GM18519 (cell line): ENCODE measurements at regions not wholly inside any gene's neighbourhood (a gene's known extent, or its start where the extent isn't known, plus 50 kb on each side); places are given as distances from the start of the nearest gene placed in this dataset.

Experiments
- ATAC-seq: cut with Tn5 transposase; IDR thresholded peaks from one replicate; pipeline ENCODE4 v1.9.1; 2021; ENCODE audit warnings: mild to moderate bottlenecking, moderate library complexity; ENCODE audit not compliant: unreplicated experiment, low FRiP score

GRCh38 chr10:78765726-78766335, 302.9 kb upstream of the ZMIZ1 start:
- no peak for ATAC-seq

- no peak for ATAC-seq
These were observed 302.2 kb upstream of the ZMIZ1 start for GRCh38 chr10:78766603-78767002.

DNA sequence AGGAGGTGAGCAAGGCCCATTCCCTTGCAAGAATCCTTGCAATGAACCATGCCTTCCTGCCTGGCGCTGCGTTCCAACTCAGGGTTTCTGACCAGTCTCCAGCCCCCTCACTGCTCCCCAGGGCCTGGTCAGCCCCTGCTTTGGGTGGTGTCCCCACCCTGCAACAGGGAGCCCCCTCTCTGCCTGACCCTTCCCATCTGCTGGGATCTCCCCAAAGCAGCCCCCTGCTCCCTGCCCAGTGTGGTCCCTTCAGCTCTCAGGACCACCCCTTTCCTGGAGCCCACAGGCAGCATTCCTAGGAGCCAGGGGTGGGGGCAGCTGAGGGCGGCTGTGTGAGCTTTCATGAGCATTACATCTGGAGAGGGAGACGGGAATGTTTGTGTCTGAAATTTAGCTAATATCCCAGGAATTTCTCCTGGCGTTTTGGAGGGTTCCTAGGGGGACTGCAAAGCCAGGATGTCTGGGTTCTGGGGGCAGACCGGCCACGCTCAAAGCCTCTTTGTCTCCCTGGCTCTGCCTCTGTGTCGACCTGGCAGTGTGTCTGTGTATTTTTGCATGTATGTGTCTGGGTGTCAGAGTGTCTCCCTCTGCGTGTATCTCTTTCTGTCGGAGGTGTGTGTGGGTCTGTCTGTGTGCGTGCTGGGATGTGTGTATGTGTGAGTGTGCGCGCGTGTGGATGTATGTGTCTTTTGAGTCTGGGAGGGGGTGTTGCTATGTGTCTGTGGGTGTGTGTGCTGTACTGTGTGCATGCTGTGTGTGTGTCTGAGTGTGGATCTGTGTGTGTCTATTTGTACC, 300.5 kb upstream of the ZMIZ1 start:
- no peak for ATAC-seq

DNA sequence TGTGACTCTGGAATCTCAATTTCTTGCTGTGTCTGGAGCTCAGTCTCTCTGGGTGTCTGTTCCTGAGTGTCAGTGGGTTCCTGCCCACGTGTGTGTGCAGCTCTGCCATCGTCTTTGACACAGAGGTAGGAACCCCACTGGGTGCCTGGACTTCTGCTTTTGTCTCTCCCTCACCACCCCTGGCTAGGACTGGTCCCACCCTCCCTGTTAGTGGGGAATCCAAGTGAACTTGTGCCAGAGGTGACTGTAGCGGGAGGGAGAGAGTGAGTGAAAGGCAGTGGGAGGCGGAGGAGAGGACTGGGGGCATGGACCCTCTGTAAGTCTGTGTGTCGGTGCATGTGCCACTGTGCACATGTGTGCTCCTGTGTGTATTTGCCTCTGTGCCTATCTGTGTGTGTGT, 299.9 kb upstream of the ZMIZ1 start:
- no peak for ATAC-seq

DNA sequence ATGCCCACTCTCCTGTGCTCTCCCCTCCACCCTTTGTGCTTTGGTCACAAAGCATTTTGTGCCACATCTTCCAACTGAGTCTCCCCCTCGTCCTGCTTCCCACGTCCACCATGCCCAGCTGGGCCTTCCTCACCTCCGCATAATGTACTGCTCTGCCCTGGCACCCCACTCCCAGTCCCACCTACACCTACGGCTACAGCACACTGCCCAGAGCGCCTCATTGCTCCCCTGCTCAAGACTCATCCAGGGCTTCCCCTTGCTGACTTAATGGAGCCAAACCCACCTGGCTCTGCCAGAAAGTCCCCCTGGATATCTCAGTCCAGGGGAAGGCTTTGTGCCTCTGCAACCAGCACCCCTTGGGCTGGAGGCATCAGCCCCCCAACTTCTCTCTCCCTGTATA, 299.2 kb upstream of the ZMIZ1 start:
- ATAC-seq: no peak

DNA sequence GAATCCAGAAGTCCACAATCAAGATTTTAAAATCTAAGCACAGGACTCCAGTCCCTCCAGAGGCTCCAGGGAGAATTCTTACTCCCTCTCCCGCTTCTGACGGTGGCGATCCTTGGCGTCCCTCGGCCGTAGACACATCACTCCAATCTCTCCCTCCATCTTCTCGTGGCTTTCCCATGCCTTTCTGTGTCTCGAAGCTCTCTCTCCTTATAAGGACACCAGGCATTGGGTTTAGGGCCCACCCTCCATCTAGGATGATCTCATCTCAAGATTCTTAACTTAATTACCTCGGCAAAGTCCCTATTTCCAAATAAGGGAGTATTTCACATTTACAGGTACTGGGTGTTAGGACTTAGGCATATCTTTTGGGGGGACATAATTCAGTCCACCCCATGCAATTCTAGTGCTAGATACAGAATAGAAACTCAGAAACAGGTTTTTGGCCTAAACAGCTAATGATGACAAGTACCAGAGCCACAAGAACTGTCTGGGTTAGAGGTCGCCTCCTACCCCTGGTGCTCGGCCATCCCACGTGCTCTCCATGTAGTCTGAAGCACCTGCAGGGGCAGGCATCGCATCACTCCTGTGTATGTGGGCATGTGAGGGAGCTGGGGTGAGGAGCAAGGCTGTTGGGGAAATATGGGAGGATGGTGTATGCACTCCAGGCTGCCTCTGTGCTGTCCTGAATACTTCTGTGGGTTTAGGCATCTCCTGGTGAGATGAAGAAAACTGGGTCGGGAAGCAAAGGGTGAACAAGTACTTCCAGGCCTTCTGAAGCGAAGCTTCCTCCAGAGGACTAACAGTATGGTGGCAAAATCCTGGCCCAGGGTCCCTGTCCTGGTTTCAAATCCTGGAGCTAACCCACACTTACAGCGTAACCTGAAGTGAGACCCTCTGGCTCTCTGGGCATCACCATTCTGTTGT, 298.3 kb upstream of the ZMIZ1 start:
- ATAC-seq: no peak

GRCh38 chr10:78771260-78771659, 297.5 kb upstream of the ZMIZ1 start:
- no peak for ATAC-seq

GRCh38 chr10:78771808-78772455, 296.8 kb upstream of the ZMIZ1 start:
- ATAC-seq: no peak

DNA sequence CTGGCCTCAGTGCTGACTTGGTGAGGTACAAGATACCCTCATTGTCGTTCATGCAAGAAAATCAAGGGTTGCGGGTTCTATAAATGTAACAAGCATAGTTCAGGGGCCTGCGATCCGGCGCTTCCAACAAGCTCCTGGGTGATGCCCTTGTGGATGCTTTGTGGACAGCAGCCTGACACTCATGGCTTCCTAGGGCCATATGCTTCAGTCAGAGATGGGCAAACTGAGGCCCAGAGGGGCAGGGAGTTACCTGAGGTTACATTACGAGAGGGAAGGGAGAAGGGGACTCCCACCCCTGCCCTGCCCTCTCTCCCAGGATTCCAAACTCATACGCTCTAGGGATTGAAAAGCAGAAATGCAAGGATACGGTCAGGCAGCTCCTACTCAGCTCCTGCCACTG, 296.3 kb upstream of the ZMIZ1 start:
- ATAC-seq: no peak

- no peak for ATAC-seq
These were observed 295.7 kb upstream of the ZMIZ1 start for GRCh38 chr10:78772986-78773530.

- no peak for ATAC-seq
These were observed 294.2 kb upstream of the ZMIZ1 start for GRCh38 chr10:78774614-78774998.

GRCh38 chr10:78774999-78775711, 293.6 kb upstream of the ZMIZ1 start:
- ATAC-seq: no peak

GRCh38 chr10:78775891-78776290, 292.9 kb upstream of the ZMIZ1 start:
- ATAC-seq: no peak

DNA sequence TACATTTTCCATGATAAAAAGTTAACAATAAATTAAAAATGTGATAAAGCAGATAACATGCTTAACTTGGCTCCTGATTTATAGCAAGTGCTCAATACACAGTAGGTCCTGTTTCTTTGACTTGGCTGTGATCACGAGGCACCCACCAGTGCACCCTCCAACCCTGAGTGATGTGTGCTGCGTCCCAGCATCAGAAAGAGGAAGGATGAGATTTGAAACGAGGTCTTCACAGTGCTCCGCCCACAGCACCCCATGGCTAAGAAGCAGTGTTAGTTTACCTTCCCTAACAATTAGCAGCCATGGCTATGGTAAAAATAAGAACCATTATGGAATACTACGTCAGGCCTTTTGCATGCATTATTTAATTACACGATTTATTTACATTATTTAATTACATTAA, 292.0 kb upstream of the ZMIZ1 start:
- ATAC-seq: no peak

DNA sequence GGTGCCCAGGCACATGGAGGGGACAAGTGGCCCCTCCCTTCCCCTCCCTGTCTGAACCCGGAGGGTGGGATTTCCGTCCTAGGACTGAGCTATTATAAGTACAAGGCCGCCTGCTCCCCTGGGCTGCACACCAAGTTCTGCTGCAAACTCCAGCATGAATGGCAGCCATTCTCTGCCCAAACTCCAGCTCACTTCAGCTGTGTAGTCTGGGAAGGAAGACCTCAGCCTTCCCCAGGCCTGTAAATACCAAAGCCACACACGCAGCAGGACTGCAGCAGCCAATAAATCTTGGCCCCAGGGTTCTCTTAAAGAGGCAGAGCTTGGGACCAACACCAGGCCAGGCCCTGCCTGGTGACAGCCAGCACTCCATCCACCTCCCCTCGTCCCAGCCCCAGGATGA, 291.3 kb upstream of the ZMIZ1 start:
- no peak for ATAC-seq

GRCh38 chr10:78777867-78778266, 290.9 kb upstream of the ZMIZ1 start:
- no peak for ATAC-seq

- ATAC-seq: no peak
These were observed 290.1 kb upstream of the ZMIZ1 start for GRCh38 chr10:78778444-78779338.

- ATAC-seq: no peak
These were observed 289.3 kb upstream of the ZMIZ1 start for GRCh38 chr10:78779339-78779955.
